ENCODE measurements at regions not wholly inside any gene's neighbourhood (a gene's known extent, or its start where the extent isn't known, plus 50 kb on each side); places are given as distances from the start of the nearest gene placed in this dataset.

DNA sequence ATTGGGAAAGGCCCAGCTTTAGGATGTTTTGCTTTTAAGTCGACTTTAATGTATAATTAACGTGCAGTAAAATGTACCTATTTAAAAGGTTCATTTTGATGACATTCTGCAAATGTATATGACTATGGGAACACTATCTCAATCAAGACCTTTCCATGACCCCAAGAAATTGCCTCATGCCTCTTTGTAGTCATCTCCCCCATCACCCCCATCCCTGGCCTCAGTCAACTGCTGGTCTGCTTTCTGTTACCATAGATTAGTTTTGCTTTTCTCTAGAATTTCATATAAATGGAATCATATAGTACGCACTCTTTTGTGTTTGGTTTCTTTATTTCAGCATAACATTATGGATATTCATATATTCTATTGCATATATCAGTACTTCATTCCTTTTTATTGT is 80.7 kb upstream of the C9orf72 start:
- H3K4me3 ChIP-seq (ENCODE audit: extremely low read depth in 1 of 4, insufficient read depth in 2 of 4, low read depth in 3 of 4, low read length in 4 of 4) = no peak overlapping the region
- no peak overlapping the region for H2AFZ ChIP-seq (ENCODE audit: low read length)
- no peak overlapping the region for H4K8ac ChIP-seq (ENCODE audit: extremely low read depth, insufficient read depth, low read length)
- no peak overlapping the region for H3K18ac ChIP-seq (ENCODE audit: extremely low read depth, low read length)
- H3K56ac ChIP-seq (replicated peaks; ENCODE audit: insufficient read length, low read depth, low read length) = no peak overlapping the region
- no peak for TF ChIP-seq FOSL1 (IDR thresholded peaks at IDR 0.05; ENCODE audit: insufficient read depth, low read depth, low read length)
- no peak for TF ChIP-seq TAF1 (IDR thresholded peaks at IDR 0.05; ENCODE audit: low read depth, low read length)
- no peak for TF ChIP-seq EZH2 (IDR thresholded peaks at IDR 0.05; ENCODE audit: low read depth, low read length, severe bottlenecking)
- TF ChIP-seq RAD21 (IDR thresholded peaks at IDR 0.05 in 1 of 2, conservative IDR thresholded peaks at IDR 0.05 in 1 of 2; ENCODE audit: low read depth in 2 of 2, low read length in 2 of 2) = no peak
- TF ChIP-seq YY1 (IDR thresholded peaks at IDR 0.05; ENCODE audit: low read depth, low read length) = no peak
- no peak for TF ChIP-seq SIX5 (IDR thresholded peaks at IDR 0.05; ENCODE audit: low read depth, low read length)
- TF ChIP-seq BRCA1 (IDR thresholded peaks at IDR 0.05; ENCODE audit: low read depth, low read length) = no peak
- TF ChIP-seq ASH2L (IDR thresholded peaks at IDR 0.05; ENCODE audit: low read length) = no peak
- TF ChIP-seq CBX5 (IDR thresholded peaks at IDR 0.05; ENCODE audit: low read depth, low read length) = no peak
- no peak for TF ChIP-seq RBBP5 (IDR thresholded peaks at IDR 0.05; ENCODE audit: borderline replicate concordance, low read depth, low read length)
- no peak for TF ChIP-seq HDAC6 (IDR thresholded peaks at IDR 0.05; ENCODE audit: low read depth, low read length)
- no peak for TF ChIP-seq SP1 (IDR thresholded peaks at IDR 0.05; ENCODE audit: low read depth, low read length)
- TF ChIP-seq PHF8 (conservative IDR thresholded peaks at IDR 0.05; ENCODE audit: low read depth, low read length) = no peak
- TF ChIP-seq, protein P1, sequence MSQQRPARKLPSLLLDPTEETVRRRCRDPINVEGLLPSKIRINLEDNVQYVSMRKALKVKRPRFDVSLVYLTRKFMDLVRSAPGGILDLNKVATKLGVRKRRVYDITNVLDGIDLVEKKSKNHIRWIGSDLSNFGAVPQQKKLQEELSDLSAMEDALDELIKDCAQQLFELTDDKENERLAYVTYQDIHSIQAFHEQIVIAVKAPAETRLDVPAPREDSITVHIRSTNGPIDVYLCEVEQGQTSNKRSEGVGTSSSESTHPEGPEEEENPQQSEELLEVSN (IDR thresholded peaks at IDR 0.05) = no peak
- H3K36me3 ChIP-seq (ENCODE audit: control insufficient read depth in 2 of 4, insufficient read depth in 4 of 4, low read length in 3 of 4) = no peaks in the 10 kb centered on the region
- POLR2A ChIA-PET (ENCODE audit: partially characterized antibody) = no interaction called here
- no peak overlapping the region for H2AK5ac ChIP-seq (ENCODE audit: low read depth, low read length)
- no peak for DNase-seq (ENCODE audit: low read depth in 1 of 2, low spot score in 2 of 2)
- no peak overlapping the region for H2BK12ac ChIP-seq (ENCODE audit: low read depth, low read length)
- H3K4me1 ChIP-seq (replicated peaks in 1 of 4; ENCODE audit: control insufficient read depth in 3 of 4, insufficient read depth in 4 of 4, low read length in 3 of 4) = no peaks in the 10 kb centered on the region; a peak in 1 of 7 replicates
- no peak overlapping the region for H2BK20ac ChIP-seq (ENCODE audit: low read length)
- H4K5ac ChIP-seq (ENCODE audit: insufficient read length, low read depth, low read length) = no peak overlapping the region
- 62% methylated on average over 3 of the region's 3 CpGs; no CpG with 5 or more reads in 1 of the 2 experiments for WGBS, 2 experiments (ENCODE audit: extremely low coverage in 1 of 2, insufficient coverage in 1 of 2, insufficient read length in 1 of 2, insufficient replicate concordance in 2 of 2, low coverage in 1 of 2, low lambda C conversion rate in 2 of 2, missing lambda C conversion rate in 1 of 2)
- no peaks in the 10 kb centered on the region for H3K27me3 ChIP-seq (replicated peaks in 1 of 4; ENCODE audit: control insufficient read depth in 3 of 4, extremely low read depth in 1 of 4, insufficient read depth in 3 of 4, low read length in 3 of 4)
- H3K23me2 ChIP-seq (ENCODE audit: low read depth, low read length) = no peaks in the 10 kb centered on the region
- H4K91ac ChIP-seq (replicated peaks; ENCODE audit: insufficient read length, low read length) = no peak overlapping the region
- no peaks in the 10 kb centered on the region for H4K20me1 ChIP-seq (replicated peaks in 1 of 2; ENCODE audit: control insufficient read depth in 1 of 2, insufficient read depth in 2 of 2, low read length in 2 of 2)
- no peak overlapping the region for H3K9ac ChIP-seq (replicated peaks in 1 of 4; ENCODE audit: extremely low read depth in 1 of 4, low read depth in 3 of 4, low read length in 3 of 4)
- H2BK5ac ChIP-seq (ENCODE audit: low read depth, low read length) = no peak overlapping the region
- no peak overlapping the region for H3K23ac ChIP-seq (ENCODE audit: insufficient read length)
- no peak overlapping the region for H3K14ac ChIP-seq (ENCODE audit: insufficient read length)
- CTCF ChIA-PET (ENCODE audit: partially characterized antibody) = no interaction called here
- no peak overlapping the region for H3K4ac ChIP-seq (replicated peaks; ENCODE audit: insufficient read length, low read depth, low read length)
- no peak overlapping the region for H3K4me2 ChIP-seq (ENCODE audit: insufficient read depth in 1 of 2, low read depth in 2 of 2, low read length in 2 of 2)
- H2BK15ac ChIP-seq (ENCODE audit: low read length) = no peak overlapping the region
- H3K79me2 ChIP-seq (ENCODE audit: control insufficient read depth in 1 of 2, insufficient read depth in 2 of 2, low read length in 2 of 2) = no peaks in the 10 kb centered on the region
- H3K79me1 ChIP-seq (ENCODE audit: low read depth, low read length) = no peaks in the 10 kb centered on the region
- H3K27ac ChIP-seq (ENCODE audit: low read depth, low read length) = no peak overlapping the region
- no peak overlapping the region for H2BK120ac ChIP-seq (replicated peaks; ENCODE audit: low read depth, low read length)
- FAIRE-seq = no peak
- H3K9me3 ChIP-seq (ENCODE audit: insufficient read depth in 2 of 2, low read depth in 1 of 2, low read length in 1 of 2) = no peaks in the 10 kb centered on the region
